GM23248 (cell line): ENCODE measurements at regions not wholly inside any gene's neighbourhood (a gene's known extent, or its start where the extent isn't known, plus 50 kb on each side); places are given as distances from the start of the nearest gene placed in this dataset.
A peak's percentile ranks its signal among the peaks of the same experiment; 100 is the strongest.

Experiments used
- DNase-seq: peaks from one replicate; pipeline ENCODE4 v3.0.0-alpha.2; 2015
- H2AFZ ChIP-seq: fragments of 200-600 bp; sonication (generic); 2 replicates; pipeline ENCODE4 v1.6.1; 2016; ENCODE audit warnings: antibody characterized with exemption
- H3F3A ChIP-seq: fragments of 200-600 bp; sonication (generic); 2 replicates; pipeline ENCODE4 v1.6.1; 2016; ENCODE audit warnings: mild to moderate bottlenecking, antibody characterized with exemption, mixed run types; ENCODE audit not compliant: insufficient read depth
- H3K27ac ChIP-seq: fragments of 200-600 bp; sonication (generic); 2 replicates; pipeline ENCODE4 v1.5.1; 2016; ENCODE audit warnings: mild to moderate bottlenecking
- H3K27me3 ChIP-seq: fragments of 200-600 bp; sonication (generic); replicated peaks from 2 replicates; pipeline ENCODE4 v1.6.1; 2016; ENCODE audit warnings: mild to moderate bottlenecking; ENCODE audit not compliant: insufficient read depth
- H3K36me3 ChIP-seq: fragments of 200-600 bp; sonication (generic); 2 replicates; pipeline ENCODE4 v1.6.1; 2016; ENCODE audit warnings: low read depth, mild to moderate bottlenecking
- H3K4me1 ChIP-seq: fragments of 200-600 bp; sonication (generic); 2 replicates; pipeline ENCODE4 v1.6.1; 2016; ENCODE audit warnings: mild to moderate bottlenecking; ENCODE audit not compliant: insufficient read depth
- H3K4me2 ChIP-seq: fragments of 200-600 bp; sonication (generic); one replicate; pipeline ENCODE4 v1.6.1; 2016; ENCODE audit warnings: mild to moderate bottlenecking; ENCODE audit not compliant: unreplicated experiment
- H3K4me3 ChIP-seq: fragments of 200-600 bp; sonication (generic); 2 replicates; pipeline ENCODE4 v1.5.1; 2016; ENCODE audit warnings: mild to moderate bottlenecking
- H3K79me2 ChIP-seq: fragments of 200-600 bp; sonication (generic); 2 replicates; pipeline ENCODE4 v1.6.1; 2016; ENCODE audit warnings: mild to moderate bottlenecking; ENCODE audit not compliant: insufficient read depth
- H3K9ac ChIP-seq: fragments of 200-600 bp; sonication (generic); 2 replicates; pipeline ENCODE4 v1.6.1; 2016; ENCODE audit warnings: mild to moderate bottlenecking
- H3K9me2 ChIP-seq: fragments of 200-600 bp; sonication (generic); 2 replicates; pipeline ENCODE4 v1.6.1; 2016; ENCODE audit warnings: mixed run types, mild to moderate bottlenecking, moderate library complexity; ENCODE audit not compliant: insufficient read depth
- H3K9me3 ChIP-seq: fragments of 200-600 bp; sonication (generic); one replicate; pipeline ENCODE4 v1.6.1; 2017; ENCODE audit warnings: low read depth
- H4K20me1 ChIP-seq: fragments of 200-600 bp; sonication (generic); 2 replicates; pipeline ENCODE4 v1.6.0; 2016; ENCODE audit not compliant: insufficient read depth
- EZH2 ChIP-seq: fragments of 200-600 bp; sonication (generic); IDR thresholded peaks from 2 replicates; pipeline ENCODE4 v1.6.1; 2018; ENCODE audit warnings: antibody characterized with exemption, mild to moderate bottlenecking; ENCODE audit not compliant: insufficient read depth, poor library complexity, severe bottlenecking
- EZH2phosphoT487 ChIP-seq: fragments of 200-600 bp; sonication (generic); IDR thresholded peaks from 2 replicates; pipeline ENCODE4 v1.6.1; 2018; ENCODE audit warnings: antibody characterized with exemption, moderate library complexity, mild to moderate bottlenecking, low read depth; ENCODE audit not compliant: insufficient read depth
- WGBS, 2 experiments: methylation state at CpG; one replicate each; pipeline ENCODE4 v1.1.6; 2015 to 2017; ENCODE audit warnings: low lambda C conversion rate in 2 of 2, low coverage in 1 of 2; ENCODE audit errors: missing lambda C conversion rate in 2 of 2; 5-methylcytosine and 5-hydroxymethylcytosine counted together
- in situ Hi-C: fragments of 300-500 bp; cut with MboI; formaldehyde crosslinking; loops from 2 replicates; pipeline ENCODE4 v1.15.0; 2020

- H3K9ac ChIP-seq, result no peak overlapping the region
- TF ChIP-seq EZH2phosphoT487 (no peak), EZH2 (no peak)
- H3K27me3 ChIP-seq, result no peaks in the 10 kb centered on the region
- H3K27ac ChIP-seq, result no peak overlapping the region
- H3K4me2 ChIP-seq, result no peak overlapping the region
- 0 out of 2 replicates have a peak, but pooled peaks cover 6% of the 10 kb centered on the region for H3F3A ChIP-seq
- no peak for DNase-seq
- in situ Hi-C loops, result no loop called here
- H3K79me2 ChIP-seq, result no peaks in the 10 kb centered on the region
- H3K9me2 ChIP-seq, result no peaks in the 10 kb centered on the region
- no peaks in the 10 kb centered on the region for H3K9me3 ChIP-seq
- no peaks in the 10 kb centered on the region for H3K36me3 ChIP-seq
- H3K4me3 ChIP-seq, result no peak overlapping the region
- H2AFZ ChIP-seq, result no peak overlapping the region
- no peaks in the 10 kb centered on the region for H4K20me1 ChIP-seq
- 49 to 56% methylated on average over 5 of the region's 5 CpGs for WGBS, 2 experiments
- peaks cover 8% of the 10 kb centered on the region for H3K4me1 ChIP-seq
Measured at GRCh38 chr1:13948396-13948795, 248.4 kb downstream of the PRDM2 start.

GRCh38 chr1:13948888-13949391 is 249.0 kb downstream of the PRDM2 start:
- Histone ChIP-seq H3K4me3 (no peak overlapping the region), H3K36me3 (no peaks in the 10 kb centered on the region), H3K9ac (no peak overlapping the region), H3K4me1 (peaks cover 8% of the 10 kb centered on the region), H3F3A (0 out of 2 replicates have a peak, but pooled peaks cover 6% of the 10 kb centered on the region), H3K79me2 (no peaks in the 10 kb centered on the region), H4K20me1 (no peaks in the 10 kb centered on the region), H3K4me2 (no peak overlapping the region), H3K27ac (peak overlapping the region; percentile 16), H3K9me2 (no peaks in the 10 kb centered on the region), H3K27me3 (no peaks in the 10 kb centered on the region), H3K9me3 (no peaks in the 10 kb centered on the region), H2AFZ (no peak overlapping the region)
- TF ChIP-seq EZH2 (no peak), EZH2phosphoT487 (no peak)
- 0 to 3% methylated on average over 6 of the region's 6 CpGs for WGBS, 2 experiments
- in situ Hi-C loops, result no loop called here
- peak; percentile 83 for DNase-seq

- no peaks in the 10 kb centered on the region for H3K36me3 ChIP-seq
- H3K27me3 ChIP-seq, result no peaks in the 10 kb centered on the region
- TF ChIP-seq EZH2 (no peak), EZH2phosphoT487 (no peak)
- H3K9me3 ChIP-seq, result no peaks in the 10 kb centered on the region
- no peak for DNase-seq
- peak overlapping the region; percentile 16; the same call in 1 of the 2 replicates for H3K27ac ChIP-seq
- no peak overlapping the region for H3K9ac ChIP-seq
- no peaks in the 10 kb centered on the region for H3K9me2 ChIP-seq
- H3K79me2 ChIP-seq, result no peaks in the 10 kb centered on the region
- H3F3A ChIP-seq, result 0 out of 2 replicates have a peak, but pooled peaks cover 6% of the 10 kb centered on the region
- WGBS, 2 experiments, result 67 to 76% methylated on average over 4 of the region's 4 CpGs
- H3K4me2 ChIP-seq, result no peak overlapping the region
- in situ Hi-C loops, result no loop called here
- peaks cover 8% of the 10 kb centered on the region for H3K4me1 ChIP-seq
- no peaks in the 10 kb centered on the region for H4K20me1 ChIP-seq
- H2AFZ ChIP-seq, result no peak overlapping the region
- H3K4me3 ChIP-seq, result no peak overlapping the region
Measured at GRCh38 chr1:13949546-13949945, 249.6 kb downstream of the PRDM2 start.

GRCh38 chr1:13950637-13951036 is 250.6 kb downstream of the PRDM2 start:
- no peak overlapping the region for H3K4me2 ChIP-seq
- TF ChIP-seq EZH2phosphoT487, result no peak
- 0 out of 2 replicates have a peak, but pooled peaks cover 6% of the 10 kb centered on the region for H3F3A ChIP-seq
- H4K20me1 ChIP-seq, result no peaks in the 10 kb centered on the region
- no peaks in the 10 kb centered on the region for H3K36me3 ChIP-seq
- no peak overlapping the region for H3K4me3 ChIP-seq
- H3K9ac ChIP-seq, result no peak overlapping the region
- no peaks in the 10 kb centered on the region for H3K9me3 ChIP-seq
- H3K27ac ChIP-seq, result no peak overlapping the region
- no peak overlapping the region for H2AFZ ChIP-seq
- in situ Hi-C loops, result loop anchor here (10.0 to 25.0 kb wide), 2 partner anchors 286 to 1112 kb away; no protein-coding TSS in a partner anchor
- no peak for DNase-seq
- no peaks in the 10 kb centered on the region for H3K79me2 ChIP-seq
- peaks cover 8% of the 10 kb centered on the region for H3K4me1 ChIP-seq
- H3K27me3 ChIP-seq, result no peaks in the 10 kb centered on the region
- H3K9me2 ChIP-seq, result no peaks in the 10 kb centered on the region
- WGBS, 2 experiments, result 91 to 92% methylated on average over 7 of the region's 7 CpGs
